HG02884 (cell line): ENCODE measurements at regions not wholly inside any gene's neighbourhood (a gene's known extent, or its start where the extent isn't known, plus 50 kb on each side); places are given as distances from the start of the nearest gene placed in this dataset.
A peak's percentile ranks its signal among the peaks of the same experiment; 100 is the strongest.

Experiments
- ATAC-seq: cut with Tn5 transposase; IDR thresholded peaks from one replicate; pipeline ENCODE4 v1.9.1; 2021; ENCODE audit warnings: mild to moderate bottlenecking, moderate library complexity; ENCODE audit not compliant: unreplicated experiment

- no peak for ATAC-seq
Observed at GRCh38 chr2:455913-456312, 168.0 kb upstream of the ALKAL2 start.

GRCh38 chr2:455015-455705 is 167.3 kb upstream of the ALKAL2 start:
- no peak for ATAC-seq

GRCh38 chr2:453132-453531 is 165.2 kb upstream of the ALKAL2 start:
- no peak for ATAC-seq

- ATAC-seq, result no peak
Observed at GRCh38 chr2:451495-451894, 163.6 kb upstream of the ALKAL2 start.

GRCh38 chr2:449246-450067 is 161.6 kb upstream of the ALKAL2 start:
- ATAC-seq, result no peak

- ATAC-seq, result no peak
Observed at GRCh38 chr2:447902-448665, 160.2 kb upstream of the ALKAL2 start.

GRCh38 chr2:446963-447530 is 159.2 kb upstream of the ALKAL2 start:
- no peak for ATAC-seq

GRCh38 chr2:446303-446874 is 158.5 kb upstream of the ALKAL2 start:
- ATAC-seq, result no peak

GRCh38 chr2:445896-446295 is 158.0 kb upstream of the ALKAL2 start:
- ATAC-seq, result no peak

- ATAC-seq, result no peak
Observed at GRCh38 chr2:444937-445884, 157.3 kb upstream of the ALKAL2 start.

GRCh38 chr2:443741-444140 is 155.8 kb upstream of the ALKAL2 start:
- no peak for ATAC-seq

GRCh38 chr2:443216-443615 is 155.3 kb upstream of the ALKAL2 start:
- ATAC-seq, result no peak

- ATAC-seq, result peak; percentile 42
Observed at GRCh38 chr2:441258-442022, 153.5 kb upstream of the ALKAL2 start.

- ATAC-seq, result no peak
Observed at GRCh38 chr2:440403-440740, 152.5 kb upstream of the ALKAL2 start.

GRCh38 chr2:439556-440402 is 151.9 kb upstream of the ALKAL2 start:
- no peak for ATAC-seq

GRCh38 chr2:439077-439476 is 151.2 kb upstream of the ALKAL2 start:
- no peak for ATAC-seq

- ATAC-seq, result peak; percentile 95
Observed at GRCh38 chr2:437756-438393, 150.0 kb upstream of the ALKAL2 start.

- ATAC-seq, result no peak
Observed at GRCh38 chr2:437180-437579, 149.3 kb upstream of the ALKAL2 start.
